GM23338 (cell line): ENCODE measurements at regions not wholly inside any gene's neighbourhood (a gene's known extent, or its start where the extent isn't known, plus 50 kb on each side); places are given as distances from the start of the nearest gene placed in this dataset.

ENCODE experiments used
- ATAC-seq: fragments of 200-7000 bp; cut with Tn5 transposase; 3 replicates; pipeline ENCODE4 v1.9.1; 2020
- DNase-seq: peaks from one replicate; pipeline ENCODE4 v3.0.0-alpha.2; 2015; ENCODE audit warnings: low spot score
- H2AFZ ChIP-seq: fragments of 200-600 bp; sonication (generic); 2 replicates; pipeline ENCODE4 v1.8.0; 2016; ENCODE audit warnings: antibody characterized with exemption, mild to moderate bottlenecking, moderate library complexity
- H3F3A ChIP-seq: fragments of 200-600 bp; sonication (generic); replicated peaks from 2 replicates; pipeline ENCODE4 v1.8.0; 2017; ENCODE audit warnings: antibody characterized with exemption, mixed run types, low read depth
- H3K27ac ChIP-seq: fragments of 200-600 bp; sonication (generic); 2 replicates; pipeline ENCODE4 v1.6.1; 2016; ENCODE audit warnings: low read depth
- H3K27me3 ChIP-seq: fragments of 200-600 bp; sonication (generic); 2 replicates; pipeline ENCODE4 v1.8.0; 2016; ENCODE audit warnings: mild to moderate bottlenecking, mixed run types, moderate library complexity; ENCODE audit not compliant: insufficient read depth
- H3K36me3 ChIP-seq: fragments of 200-600 bp; sonication (generic); 2 replicates; pipeline ENCODE4 v1.8.0; 2016; ENCODE audit warnings: mild to moderate bottlenecking; ENCODE audit not compliant: insufficient read depth
- H3K4me1 ChIP-seq: fragments of 200-600 bp; sonication (generic); 2 replicates; pipeline ENCODE4 v1.8.0; 2016; ENCODE audit warnings: mild to moderate bottlenecking, moderate library complexity; ENCODE audit not compliant: insufficient read depth
- H3K4me2 ChIP-seq: fragments of 200-600 bp; sonication (generic); 2 replicates; pipeline ENCODE4 v1.7.1; 2017; ENCODE audit warnings: mixed run types
- H3K4me3 ChIP-seq: fragments of 200-600 bp; sonication (generic); 2 replicates; pipeline ENCODE4 v1.6.1; 2016; ENCODE audit warnings: mixed run types
- H3K79me2 ChIP-seq: fragments of 200-600 bp; sonication (generic); replicated peaks from 2 replicates; pipeline ENCODE4 v1.8.0; 2017; ENCODE audit warnings: mild to moderate bottlenecking; ENCODE audit not compliant: insufficient read depth
- H3K9me2 ChIP-seq: fragments of 200-600 bp; sonication (generic); 2 replicates; pipeline ENCODE4 v1.8.0; 2017; ENCODE audit not compliant: insufficient read depth
- H4K20me1 ChIP-seq: fragments of 200-600 bp; sonication (generic); replicated peaks from 2 replicates; pipeline ENCODE4 v1.8.0; 2017; ENCODE audit warnings: mild to moderate bottlenecking; ENCODE audit not compliant: insufficient read depth
- H3K27ac Mint-ChIP-seq: 2 replicates; pipeline ENCODE4 v1.8.0; 2020; ENCODE audit warnings: inconsistent platforms, mild to moderate bottlenecking, moderate library complexity, mixed read lengths
- H3K27me3 Mint-ChIP-seq: 3 replicates; pipeline ENCODE4 v1.8.0; 2022; ENCODE audit warnings: low read depth, mild to moderate bottlenecking, moderate library complexity, mixed read lengths, inconsistent platforms; ENCODE audit not compliant: insufficient read depth, poor library complexity
- H3K36me3 Mint-ChIP-seq: 3 replicates; pipeline ENCODE4 v1.8.0; 2021; ENCODE audit warnings: low read depth, mild to moderate bottlenecking, inconsistent platforms, moderate library complexity, mixed read lengths
- H3K4me1 Mint-ChIP-seq: 3 replicates; pipeline ENCODE4 v1.8.0; 2020; ENCODE audit warnings: mild to moderate bottlenecking, inconsistent platforms, mixed read lengths
- H3K4me3 Mint-ChIP-seq: 3 replicates; pipeline ENCODE4 v1.8.0; 2021; ENCODE audit warnings: moderate library complexity, mild to moderate bottlenecking, inconsistent platforms, mixed read lengths
- H3K9me3 Mint-ChIP-seq: 3 replicates; pipeline ENCODE4 v1.8.0; 2020; ENCODE audit warnings: moderate library complexity, mild to moderate bottlenecking, inconsistent platforms, mixed read lengths
- EZH2 ChIP-seq: fragments of 200-600 bp; sonication (generic); IDR thresholded peaks from one replicate; pipeline ENCODE4 v1.8.0; 2017; ENCODE audit warnings: antibody characterized with exemption, mild to moderate bottlenecking, low read depth; ENCODE audit not compliant: unreplicated experiment
- JUNB ChIP-seq: IDR thresholded peaks from one replicate; pipeline ENCODE4 v1.6.1; 2016; ENCODE audit warnings: antibody characterized with exemption; ENCODE audit not compliant: unreplicated experiment
- NANOG ChIP-seq: IDR thresholded peaks from 2 replicates; pipeline ENCODE4 v1.6.1; 2016; ENCODE audit warnings: antibody characterized with exemption, borderline replicate concordance
- POLR2AphosphoS5 ChIP-seq: IDR thresholded peaks from 2 replicates; pipeline ENCODE4 v1.6.1; 2016; ENCODE audit warnings: antibody characterized with exemption, low read depth
- STAT1 ChIP-seq: IDR thresholded peaks from one replicate; pipeline ENCODE4 v1.6.1; 2016; ENCODE audit warnings: antibody characterized with exemption; ENCODE audit not compliant: unreplicated experiment
- ZNF331 ChIP-seq: fragments of 250-450 bp; sonication (Bioruptor Pico); IDR thresholded peaks from 2 replicates; pipeline ENCODE4 v1.5.0; 2020; ENCODE audit warnings: low read depth, mild to moderate bottlenecking, moderate library complexity
- TF ChIP-seq, protein P1 (sequence below): fragments of 250-450 bp; sonication (Bioruptor Pico); IDR thresholded peaks from 2 replicates; pipeline ENCODE4 v1.5.0; 2020; ENCODE audit warnings: mild to moderate bottlenecking, moderate library complexity
- TF ChIP-seq, protein P2 (sequence below), 2 experiments: fragments of 200-600 bp in 1 of 2; sonication (generic) in 1 of 2; conservative IDR thresholded peaks; 2 replicates each; pipeline versions ENCODE4 v1.5.1 to v1.6.1; 2016 to 2017; ENCODE audit warnings: antibody characterized with exemption in 2 of 2, low read depth in 2 of 2, mild to moderate bottlenecking in 2 of 2, moderate library complexity in 1 of 2
- TF ChIP-seq, protein P3 (sequence below): IDR thresholded peaks from one replicate; pipeline ENCODE4 v1.6.1; 2018; ENCODE audit warnings: antibody characterized with exemption; ENCODE audit not compliant: unreplicated experiment
- TF ChIP-seq, protein P4 (sequence below): IDR thresholded peaks from 2 replicates; pipeline ENCODE4 v1.6.1; 2016; ENCODE audit warnings: antibody characterized with exemption

DNA sequence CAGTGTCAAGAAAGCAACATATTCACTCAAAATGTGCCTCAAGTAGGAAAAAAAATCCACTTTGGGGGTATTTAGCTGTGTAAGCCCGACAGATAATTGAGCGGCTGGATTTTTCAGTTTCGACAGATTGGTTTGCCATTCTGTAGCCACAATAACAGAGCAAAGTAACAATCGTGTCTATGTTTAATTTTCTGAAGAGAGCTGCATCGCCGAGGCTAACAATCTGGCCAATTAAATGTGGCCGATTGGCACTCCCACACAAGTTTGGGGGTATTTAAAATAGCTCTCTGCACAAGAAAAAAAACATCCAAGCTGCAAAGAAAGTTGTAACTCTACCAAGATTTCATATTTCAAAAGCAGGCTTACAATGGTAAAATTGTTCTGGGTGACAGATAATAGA, 99.7 kb upstream of the CDH13 start (continued):
- TF ChIP-seq, protein P1, sequence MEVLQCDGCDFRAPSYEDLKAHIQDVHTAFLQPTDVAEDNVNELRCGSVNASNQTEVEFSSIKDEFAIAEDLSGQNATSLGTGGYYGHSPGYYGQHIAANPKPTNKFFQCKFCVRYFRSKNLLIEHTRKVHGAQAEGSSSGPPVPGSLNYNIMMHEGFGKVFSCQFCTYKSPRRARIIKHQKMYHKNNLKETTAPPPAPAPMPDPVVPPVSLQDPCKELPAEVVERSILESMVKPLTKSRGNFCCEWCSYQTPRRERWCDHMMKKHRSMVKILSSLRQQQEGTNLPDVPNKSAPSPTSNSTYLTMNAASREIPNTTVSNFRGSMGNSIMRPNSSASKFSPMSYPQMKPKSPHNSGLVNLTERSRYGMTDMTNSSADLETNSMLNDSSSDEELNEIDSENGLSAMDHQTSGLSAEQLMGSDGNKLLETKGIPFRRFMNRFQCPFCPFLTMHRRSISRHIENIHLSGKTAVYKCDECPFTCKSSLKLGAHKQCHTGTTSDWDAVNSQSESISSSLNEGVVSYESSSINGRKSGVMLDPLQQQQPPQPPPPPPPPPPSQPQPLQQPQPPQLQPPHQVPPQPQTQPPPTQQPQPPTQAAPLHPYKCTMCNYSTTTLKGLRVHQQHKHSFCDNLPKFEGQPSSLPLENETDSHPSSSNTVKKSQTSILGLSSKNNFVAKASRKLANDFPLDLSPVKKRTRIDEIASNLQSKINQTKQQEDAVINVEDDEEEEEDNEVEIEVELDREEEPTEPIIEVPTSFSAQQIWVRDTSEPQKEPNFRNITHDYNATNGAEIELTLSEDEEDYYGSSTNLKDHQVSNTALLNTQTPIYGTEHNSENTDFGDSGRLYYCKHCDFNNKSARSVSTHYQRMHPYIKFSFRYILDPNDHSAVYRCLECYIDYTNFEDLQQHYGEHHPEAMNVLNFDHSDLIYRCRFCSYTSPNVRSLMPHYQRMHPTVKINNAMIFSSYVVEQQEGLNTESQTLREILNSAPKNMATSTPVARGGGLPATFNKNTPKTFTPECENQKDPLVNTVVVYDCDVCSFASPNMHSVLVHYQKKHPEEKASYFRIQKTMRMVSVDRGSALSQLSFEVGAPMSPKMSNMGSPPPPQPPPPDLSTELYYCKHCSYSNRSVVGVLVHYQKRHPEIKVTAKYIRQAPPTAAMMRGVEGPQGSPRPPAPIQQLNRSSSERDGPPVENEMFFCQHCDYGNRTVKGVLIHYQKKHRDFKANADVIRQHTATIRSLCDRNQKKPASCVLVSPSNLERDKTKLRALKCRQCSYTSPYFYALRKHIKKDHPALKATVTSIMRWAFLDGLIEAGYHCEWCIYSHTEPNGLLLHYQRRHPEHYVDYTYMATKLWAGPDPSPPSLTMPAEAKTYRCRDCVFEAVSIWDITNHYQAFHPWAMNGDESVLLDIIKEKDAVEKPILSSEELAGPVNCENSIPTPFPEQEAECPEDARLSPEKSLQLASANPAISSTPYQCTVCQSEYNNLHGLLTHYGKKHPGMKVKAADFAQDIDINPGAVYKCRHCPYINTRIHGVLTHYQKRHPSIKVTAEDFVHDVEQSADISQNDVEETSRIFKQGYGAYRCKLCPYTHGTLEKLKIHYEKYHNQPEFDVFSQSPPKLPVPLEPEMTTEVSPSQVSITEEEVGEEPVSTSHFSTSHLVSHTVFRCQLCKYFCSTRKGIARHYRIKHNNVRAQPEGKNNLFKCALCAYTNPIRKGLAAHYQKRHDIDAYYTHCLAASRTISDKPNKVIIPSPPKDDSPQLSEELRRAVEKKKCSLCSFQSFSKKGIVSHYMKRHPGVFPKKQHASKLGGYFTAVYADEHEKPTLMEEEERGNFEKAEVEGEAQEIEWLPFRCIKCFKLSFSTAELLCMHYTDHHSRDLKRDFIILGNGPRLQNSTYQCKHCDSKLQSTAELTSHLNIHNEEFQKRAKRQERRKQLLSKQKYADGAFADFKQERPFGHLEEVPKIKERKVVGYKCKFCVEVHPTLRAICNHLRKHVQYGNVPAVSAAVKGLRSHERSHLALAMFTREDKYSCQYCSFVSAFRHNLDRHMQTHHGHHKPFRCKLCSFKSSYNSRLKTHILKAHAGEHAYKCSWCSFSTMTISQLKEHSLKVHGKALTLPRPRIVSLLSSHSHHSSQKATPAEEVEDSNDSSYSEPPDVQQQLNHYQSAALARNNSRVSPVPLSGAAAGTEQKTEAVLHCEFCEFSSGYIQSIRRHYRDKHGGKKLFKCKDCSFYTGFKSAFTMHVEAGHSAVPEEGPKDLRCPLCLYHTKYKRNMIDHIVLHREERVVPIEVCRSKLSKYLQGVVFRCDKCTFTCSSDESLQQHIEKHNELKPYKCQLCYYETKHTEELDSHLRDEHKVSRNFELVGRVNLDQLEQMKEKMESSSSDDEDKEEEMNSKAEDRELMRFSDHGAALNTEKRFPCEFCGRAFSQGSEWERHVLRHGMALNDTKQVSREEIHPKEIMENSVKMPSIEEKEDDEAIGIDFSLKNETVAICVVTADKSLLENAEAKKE (CRISPR knock-in tag), result no peak
- no peak for TF ChIP-seq JUNB

DNA sequence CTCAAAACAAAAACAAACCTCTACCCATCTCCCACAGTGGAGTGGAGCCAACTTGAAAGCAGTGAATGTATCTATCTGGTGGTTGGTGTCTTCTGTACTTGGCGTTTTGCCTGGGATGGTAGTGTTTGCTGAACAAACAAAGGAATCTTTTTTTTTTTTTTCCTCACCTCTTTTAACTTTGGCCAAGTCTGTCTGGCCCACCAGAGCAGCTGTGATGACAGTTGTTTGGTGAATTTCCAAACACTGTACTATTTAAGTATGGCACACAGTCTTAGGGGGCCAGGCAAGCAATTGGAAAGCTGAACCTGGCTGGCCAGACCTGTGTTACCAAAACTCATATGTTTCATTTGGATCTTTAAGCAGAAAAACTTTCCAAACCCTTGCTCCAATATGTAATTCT, 101.8 kb upstream of the CDH13 start:
- H3K27ac ChIP-seq, result no peak overlapping the region
- no peaks in the 10 kb centered on the region; the same call in 1 of the 2 replicates for H3K27me3 ChIP-seq
- peaks cover 11% of the 10 kb centered on the region; the same call in 2 of the 3 replicates for H3K9me3 Mint-ChIP-seq
- H3K9me2 ChIP-seq, result peaks cover 10% of the 10 kb centered on the region
- H3K36me3 ChIP-seq, result no peaks in the 10 kb centered on the region
- no peak for TF ChIP-seq STAT1
- TF ChIP-seq, protein P2, sequence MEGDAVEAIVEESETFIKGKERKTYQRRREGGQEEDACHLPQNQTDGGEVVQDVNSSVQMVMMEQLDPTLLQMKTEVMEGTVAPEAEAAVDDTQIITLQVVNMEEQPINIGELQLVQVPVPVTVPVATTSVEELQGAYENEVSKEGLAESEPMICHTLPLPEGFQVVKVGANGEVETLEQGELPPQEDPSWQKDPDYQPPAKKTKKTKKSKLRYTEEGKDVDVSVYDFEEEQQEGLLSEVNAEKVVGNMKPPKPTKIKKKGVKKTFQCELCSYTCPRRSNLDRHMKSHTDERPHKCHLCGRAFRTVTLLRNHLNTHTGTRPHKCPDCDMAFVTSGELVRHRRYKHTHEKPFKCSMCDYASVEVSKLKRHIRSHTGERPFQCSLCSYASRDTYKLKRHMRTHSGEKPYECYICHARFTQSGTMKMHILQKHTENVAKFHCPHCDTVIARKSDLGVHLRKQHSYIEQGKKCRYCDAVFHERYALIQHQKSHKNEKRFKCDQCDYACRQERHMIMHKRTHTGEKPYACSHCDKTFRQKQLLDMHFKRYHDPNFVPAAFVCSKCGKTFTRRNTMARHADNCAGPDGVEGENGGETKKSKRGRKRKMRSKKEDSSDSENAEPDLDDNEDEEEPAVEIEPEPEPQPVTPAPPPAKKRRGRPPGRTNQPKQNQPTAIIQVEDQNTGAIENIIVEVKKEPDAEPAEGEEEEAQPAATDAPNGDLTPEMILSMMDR (conservative IDR thresholded peaks at IDR 0.05; ENCODE audit: low read depth in 2 of 2), result no peak
- no peak for TF ChIP-seq ZNF331 (CRISPR knock-in tag)
- TF ChIP-seq, protein P3, sequence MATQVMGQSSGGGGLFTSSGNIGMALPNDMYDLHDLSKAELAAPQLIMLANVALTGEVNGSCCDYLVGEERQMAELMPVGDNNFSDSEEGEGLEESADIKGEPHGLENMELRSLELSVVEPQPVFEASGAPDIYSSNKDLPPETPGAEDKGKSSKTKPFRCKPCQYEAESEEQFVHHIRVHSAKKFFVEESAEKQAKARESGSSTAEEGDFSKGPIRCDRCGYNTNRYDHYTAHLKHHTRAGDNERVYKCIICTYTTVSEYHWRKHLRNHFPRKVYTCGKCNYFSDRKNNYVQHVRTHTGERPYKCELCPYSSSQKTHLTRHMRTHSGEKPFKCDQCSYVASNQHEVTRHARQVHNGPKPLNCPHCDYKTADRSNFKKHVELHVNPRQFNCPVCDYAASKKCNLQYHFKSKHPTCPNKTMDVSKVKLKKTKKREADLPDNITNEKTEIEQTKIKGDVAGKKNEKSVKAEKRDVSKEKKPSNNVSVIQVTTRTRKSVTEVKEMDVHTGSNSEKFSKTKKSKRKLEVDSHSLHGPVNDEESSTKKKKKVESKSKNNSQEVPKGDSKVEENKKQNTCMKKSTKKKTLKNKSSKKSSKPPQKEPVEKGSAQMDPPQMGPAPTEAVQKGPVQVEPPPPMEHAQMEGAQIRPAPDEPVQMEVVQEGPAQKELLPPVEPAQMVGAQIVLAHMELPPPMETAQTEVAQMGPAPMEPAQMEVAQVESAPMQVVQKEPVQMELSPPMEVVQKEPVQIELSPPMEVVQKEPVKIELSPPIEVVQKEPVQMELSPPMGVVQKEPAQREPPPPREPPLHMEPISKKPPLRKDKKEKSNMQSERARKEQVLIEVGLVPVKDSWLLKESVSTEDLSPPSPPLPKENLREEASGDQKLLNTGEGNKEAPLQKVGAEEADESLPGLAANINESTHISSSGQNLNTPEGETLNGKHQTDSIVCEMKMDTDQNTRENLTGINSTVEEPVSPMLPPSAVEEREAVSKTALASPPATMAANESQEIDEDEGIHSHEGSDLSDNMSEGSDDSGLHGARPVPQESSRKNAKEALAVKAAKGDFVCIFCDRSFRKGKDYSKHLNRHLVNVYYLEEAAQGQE, result no peak
- TF ChIP-seq, protein P4, sequence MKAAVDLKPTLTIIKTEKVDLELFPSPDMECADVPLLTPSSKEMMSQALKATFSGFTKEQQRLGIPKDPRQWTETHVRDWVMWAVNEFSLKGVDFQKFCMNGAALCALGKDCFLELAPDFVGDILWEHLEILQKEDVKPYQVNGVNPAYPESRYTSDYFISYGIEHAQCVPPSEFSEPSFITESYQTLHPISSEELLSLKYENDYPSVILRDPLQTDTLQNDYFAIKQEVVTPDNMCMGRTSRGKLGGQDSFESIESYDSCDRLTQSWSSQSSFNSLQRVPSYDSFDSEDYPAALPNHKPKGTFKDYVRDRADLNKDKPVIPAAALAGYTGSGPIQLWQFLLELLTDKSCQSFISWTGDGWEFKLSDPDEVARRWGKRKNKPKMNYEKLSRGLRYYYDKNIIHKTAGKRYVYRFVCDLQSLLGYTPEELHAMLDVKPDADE, result no peak
- no peak for TF ChIP-seq EZH2
- no peak for TF ChIP-seq NANOG
- TF ChIP-seq POLR2AphosphoS5, result no peak
- H3K36me3 Mint-ChIP-seq, result no peaks in the 10 kb centered on the region
- H3K4me3 ChIP-seq, result no peak overlapping the region
- DNase-seq (no peak), ATAC-seq (no peak)
- peaks cover 12% of the 10 kb centered on the region for H3K27me3 Mint-ChIP-seq
- H3K4me2 ChIP-seq, result no peak overlapping the region
- H4K20me1 ChIP-seq, result no peaks in the 10 kb centered on the region
- no peak overlapping the region for H2AFZ ChIP-seq
- H3F3A ChIP-seq, result no peaks in the 10 kb centered on the region
- H3K4me1 Mint-ChIP-seq, result peaks cover 3% of the 10 kb centered on the region
- no peak overlapping the region for H3K4me3 Mint-ChIP-seq
- no peak overlapping the region for H3K27ac Mint-ChIP-seq
- 0 out of 2 replicates have a peak, but pooled peaks cover 7% of the 10 kb centered on the region for H3K4me1 ChIP-seq
- no peaks in the 10 kb centered on the region for H3K79me2 ChIP-seq
